Stimulated activated CD8-positive, alpha-beta memory T cell treated with anti-CD3 and anti-CD28 coated beads, Interleukin-15, amount 100 ng/mL, for 4 hours (primary cell): ENCODE measurements at regions not wholly inside any gene's neighbourhood (a gene's known extent, or its start where the extent isn't known, plus 50 kb on each side); places are given as distances from the start of the nearest gene placed in this dataset.
"Not testable (repeated sequence)": the region's sequence is repeated elsewhere in the genome, so short reads cannot be mapped to it uniquely, and the experiment has no call there.

ENCODE experiments used
- DNase-seq, 2 donors: peaks; one replicate each; pipeline ENCODE4 v3.0.0-alpha.2; 2020; ENCODE audit warnings: low read depth in 2 of 2

GRCh38 chr15:101876031-101876430, 64.0 kb downstream of the OR4F15 start:
- DNase-seq, result not testable (repeated sequence)

GRCh38 chr15:101877649-101878048, 65.6 kb downstream of the OR4F15 start:
- DNase-seq, result not testable (repeated sequence)

- DNase-seq, result not testable (repeated sequence)
Measured at GRCh38 chr15:101912349-101913287, 100.6 kb downstream of the OR4F15 start.

DNA sequence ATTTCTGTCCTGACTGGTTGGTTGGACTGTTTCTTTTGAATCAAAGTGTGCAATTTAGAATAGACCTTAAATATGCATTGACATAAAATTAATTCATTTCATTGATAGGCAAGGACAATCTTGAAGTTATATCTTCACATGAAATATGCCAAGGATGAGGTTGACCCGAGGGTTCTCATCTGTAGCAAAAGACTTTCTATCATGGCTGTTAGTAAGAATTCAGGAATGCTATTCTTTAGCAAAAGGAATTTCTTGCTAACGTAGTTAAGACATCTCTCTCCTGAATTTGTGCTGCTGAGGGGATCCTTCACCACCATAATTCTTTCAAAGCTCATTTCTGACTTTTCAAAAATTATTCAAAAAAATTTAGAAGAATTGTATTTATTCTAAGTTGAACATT, 112.6 kb downstream of the OR4F15 start:
- not testable (repeated sequence) for DNase-seq

- DNase-seq, result not testable (repeated sequence)
Measured at GRCh38 chr15:101934506-101934905, 122.5 kb downstream of the OR4F15 start.

- DNase-seq, result not testable (repeated sequence)
Measured at GRCh38 chr15:101937362-101937761, 125.4 kb downstream of the OR4F15 start.

- DNase-seq, result not testable (repeated sequence)
Measured at GRCh38 chr15:101938555-101938954, 126.6 kb downstream of the OR4F15 start.

- not testable (repeated sequence) for DNase-seq
Measured at GRCh38 chr15:101945896-101946295, 133.9 kb downstream of the OR4F15 start.

DNA sequence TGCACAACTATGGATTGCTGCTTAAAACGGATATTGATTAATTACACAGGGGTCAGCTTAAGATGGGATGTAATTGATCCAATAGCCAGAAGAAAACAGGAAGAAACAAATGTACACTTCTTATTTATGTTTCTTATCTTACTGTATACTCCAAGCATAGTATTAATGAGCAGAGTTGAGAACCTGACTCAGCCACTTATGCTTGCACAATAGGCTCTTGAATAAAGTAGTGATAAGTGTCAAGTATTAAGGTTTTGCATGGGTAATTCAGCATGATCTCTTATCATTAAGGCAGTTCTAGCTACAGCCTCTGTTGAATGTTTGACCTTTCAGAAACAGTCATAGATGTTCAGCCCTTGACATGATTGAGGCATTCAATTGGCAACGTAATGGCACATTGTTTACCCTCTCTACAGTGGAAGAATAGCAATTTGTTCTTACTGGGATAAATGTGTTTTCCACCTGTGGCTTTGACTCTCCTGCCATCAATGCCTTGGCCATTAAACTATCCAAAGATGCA, 136.5 kb downstream of the OR4F15 start:
- not testable (repeated sequence) for DNase-seq

GRCh38 chr15:101949380-101950065, 137.5 kb downstream of the OR4F15 start:
- DNase-seq, result not testable (repeated sequence)

DNA sequence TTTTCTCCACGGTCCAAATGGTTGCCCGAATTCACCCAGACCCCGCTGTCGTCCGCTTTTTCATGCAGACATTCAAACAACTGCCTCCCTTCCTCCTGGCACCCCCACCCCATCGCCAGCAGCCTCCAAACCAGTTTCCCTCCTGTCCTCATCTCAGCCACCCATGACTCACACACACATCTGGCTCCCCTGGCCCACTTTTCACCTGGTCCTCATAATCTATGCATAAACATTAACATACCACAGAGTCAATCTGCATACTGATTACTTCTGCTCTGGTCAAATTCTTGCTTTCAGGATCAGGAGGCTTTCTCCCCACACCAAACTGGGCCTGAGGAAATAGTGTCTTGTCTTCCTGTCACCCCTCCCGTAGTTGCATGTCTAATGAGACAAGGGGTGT, 142.0 kb downstream of the OR4F15 start:
- DNase-seq, result not testable (repeated sequence)

DNA sequence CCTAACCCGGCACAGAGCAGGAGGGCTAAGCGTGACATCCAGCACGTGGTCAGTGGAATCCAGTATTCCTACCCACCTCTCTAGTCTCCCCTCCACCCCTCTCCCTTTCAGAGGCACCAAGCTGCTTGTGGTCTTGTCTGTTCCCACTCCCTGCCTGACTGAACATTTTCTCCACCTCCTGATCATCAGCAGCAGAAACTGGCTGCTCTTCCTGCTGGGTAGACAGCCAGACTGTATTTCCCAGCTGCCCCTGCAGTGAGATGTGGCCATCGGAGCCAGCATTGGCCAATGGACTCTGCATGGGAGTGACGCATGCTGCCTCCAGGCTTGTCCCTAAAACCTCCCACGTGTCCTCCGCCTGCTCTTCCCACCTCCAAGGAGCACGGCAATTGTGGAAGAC, 143.8 kb downstream of the OR4F15 start:
- not testable (repeated sequence) for DNase-seq

DNA sequence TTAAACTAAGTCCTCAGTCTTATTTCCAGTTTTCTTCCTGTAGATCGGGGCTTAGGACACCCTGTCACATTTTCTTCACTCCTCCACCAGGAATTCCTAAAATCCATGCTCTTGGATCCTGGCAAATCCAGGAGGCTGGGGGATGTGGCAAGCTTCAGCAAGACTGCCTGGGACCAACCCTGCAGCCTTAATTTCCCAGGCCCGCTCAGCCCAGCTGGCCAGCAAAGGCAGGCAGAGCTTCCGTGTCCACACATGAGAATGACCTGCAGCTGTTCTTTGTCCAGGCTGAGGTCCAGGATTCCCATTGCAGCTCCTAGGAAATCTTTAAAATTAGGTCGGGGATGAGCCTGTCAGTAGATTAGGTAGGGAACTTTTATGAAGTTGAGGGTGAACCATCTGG, 146.7 kb downstream of the OR4F15 start:
- DNase-seq, result not testable (repeated sequence)

GRCh38 chr15:101961263-101961662, 149.3 kb downstream of the OR4F15 start:
- DNase-seq, result not testable (repeated sequence)

DNA sequence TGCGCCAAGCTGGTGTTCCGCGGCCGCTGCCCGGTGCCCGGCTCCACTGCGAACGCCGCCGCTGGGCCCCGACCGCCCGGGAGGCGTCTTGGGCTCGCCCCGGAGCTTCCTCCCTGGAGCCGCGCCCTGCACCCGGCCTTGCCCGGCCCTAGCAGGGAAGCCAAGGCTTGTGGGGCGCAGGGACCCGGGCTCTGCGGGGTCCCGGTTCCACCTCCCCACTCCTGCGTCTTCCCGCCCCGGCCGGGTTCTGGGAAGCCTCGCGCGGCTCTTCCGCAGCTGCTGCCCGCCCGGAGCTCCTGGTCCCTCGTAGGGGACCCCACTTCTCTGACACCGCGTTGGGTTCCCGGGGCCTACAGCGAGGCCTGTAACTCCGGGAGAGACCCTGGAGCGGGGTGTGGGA, 149.8 kb downstream of the OR4F15 start:
- not testable (repeated sequence) for DNase-seq

DNA sequence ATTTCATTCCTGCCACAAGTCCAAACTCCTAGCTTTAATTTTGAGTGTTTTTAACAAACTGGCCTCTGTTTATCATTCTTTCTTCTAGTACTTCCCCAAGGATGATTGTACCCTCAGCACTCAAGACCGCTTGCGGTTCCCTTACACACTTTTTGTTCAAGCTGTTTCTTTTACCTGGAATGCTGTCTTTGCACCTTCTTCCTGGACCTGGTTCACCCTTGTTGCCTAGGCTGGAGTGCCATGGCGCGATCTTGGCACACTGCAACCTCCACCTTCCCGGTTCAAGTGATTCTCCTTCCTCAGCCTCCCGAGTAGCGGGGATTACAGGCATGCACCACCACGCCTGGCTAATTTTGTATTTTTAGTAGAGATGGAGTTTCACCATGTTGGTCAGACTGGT, 151.7 kb downstream of the OR4F15 start:
- not testable (repeated sequence) for DNase-seq

GRCh38 chr15:101965353-101965752, 153.4 kb downstream of the OR4F15 start:
- not testable (repeated sequence) for DNase-seq

DNA sequence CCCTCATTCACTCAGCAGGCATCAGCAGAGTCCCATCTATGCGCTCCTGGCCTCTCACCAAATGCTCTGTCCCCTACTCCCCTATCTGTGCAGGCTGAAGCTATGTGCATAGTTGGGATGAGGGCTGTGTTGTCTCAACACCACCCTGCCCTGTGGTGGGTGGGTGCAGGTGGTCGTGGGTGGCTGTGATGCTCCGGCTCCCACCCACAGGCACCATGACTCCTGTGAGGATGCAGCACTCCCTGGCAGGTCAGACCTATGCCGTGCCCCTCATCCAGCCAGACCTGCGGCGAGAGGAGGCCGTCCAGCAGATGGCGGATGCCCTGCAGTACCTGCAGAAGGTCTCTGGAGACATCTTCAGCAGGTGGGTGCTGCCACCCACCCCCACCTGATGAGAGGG, 153.9 kb downstream of the OR4F15 start:
- not testable (repeated sequence) for DNase-seq

GRCh38 chr15:101967364-101967763, 155.4 kb downstream of the OR4F15 start:
- DNase-seq, result not testable (repeated sequence)

GRCh38 chr15:101970605-101971004, 158.6 kb downstream of the OR4F15 start:
- not testable (repeated sequence) for DNase-seq

DNA sequence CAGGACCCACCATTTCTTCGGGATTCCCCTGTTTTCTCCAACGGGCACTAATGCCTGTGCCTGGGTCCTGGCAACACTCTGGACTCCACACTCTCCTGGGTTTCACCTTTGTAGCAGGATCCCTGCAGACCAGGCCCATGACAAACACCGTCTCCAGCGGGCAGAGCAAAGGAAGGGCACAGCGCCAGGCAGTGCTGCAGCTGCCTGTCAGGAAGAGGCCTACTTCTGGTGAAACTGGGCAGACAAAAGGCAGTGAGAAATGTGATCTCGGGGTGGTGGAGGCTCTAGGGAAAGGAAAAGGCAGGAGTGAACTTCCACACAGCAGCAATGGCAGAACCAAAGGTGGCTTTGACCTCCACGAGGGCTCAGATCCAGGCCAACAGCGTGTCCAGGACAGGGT, 165.3 kb downstream of the OR4F15 start:
- not testable (repeated sequence) for DNase-seq

GRCh38 chr15:101980206-101980910, 168.4 kb downstream of the OR4F15 start:
- peak in 1 of 2 donors; percentile 0 for DNase-seq
